OCI-LY7 (cell line): ENCODE measurements at regions not wholly inside any gene's neighbourhood (a gene's known extent, or its start where the extent isn't known, plus 50 kb on each side); places are given as distances from the start of the nearest gene placed in this dataset.

Experiments used
- EZH2phosphoT487 ChIP-seq: fragments of 200-600 bp; sonication (generic); IDR thresholded peaks from 2 replicates; pipeline ENCODE4 v1.6.1; 2018; ENCODE audit warnings: low read depth, borderline replicate concordance, mild to moderate bottlenecking, mixed run types, antibody characterized with exemption, low read length, moderate library complexity, mixed read lengths
- TF ChIP-seq, protein P1 (sequence below): fragments of 200-600 bp; sonication (generic); conservative IDR thresholded peaks from 2 replicates; pipeline ENCODE4 v1.5.1; 2014; ENCODE audit warnings: mild to moderate bottlenecking, antibody characterized with exemption, low read length, moderate library complexity, mixed read lengths

DNA sequence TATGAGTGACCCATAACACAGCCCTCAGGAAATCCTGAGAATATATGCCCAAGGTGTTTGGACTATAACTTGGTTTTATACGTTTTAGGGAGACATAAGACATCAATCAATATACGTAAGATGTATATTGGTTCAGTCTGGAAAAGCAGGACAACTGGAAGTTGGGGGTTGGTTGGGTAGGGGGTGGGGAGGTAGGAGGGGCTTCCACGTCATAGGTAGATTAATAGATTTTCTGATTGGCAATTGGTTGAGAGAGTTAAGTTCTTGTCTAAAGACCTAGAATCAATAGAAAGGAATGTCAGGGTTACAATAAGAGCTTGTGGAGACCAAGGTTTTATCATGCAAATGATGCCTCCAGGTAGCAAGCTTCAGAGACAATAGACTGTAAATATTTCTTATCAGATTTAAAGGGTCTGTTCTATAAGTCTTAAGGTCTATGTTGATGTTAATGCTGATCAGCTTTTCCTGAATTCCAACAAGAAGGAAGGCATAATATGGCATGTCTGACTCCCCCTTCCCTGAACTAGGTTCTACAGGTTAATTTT lies 2267.7 kb upstream of the ACO1 start:
- TF ChIP-seq, protein P1, sequence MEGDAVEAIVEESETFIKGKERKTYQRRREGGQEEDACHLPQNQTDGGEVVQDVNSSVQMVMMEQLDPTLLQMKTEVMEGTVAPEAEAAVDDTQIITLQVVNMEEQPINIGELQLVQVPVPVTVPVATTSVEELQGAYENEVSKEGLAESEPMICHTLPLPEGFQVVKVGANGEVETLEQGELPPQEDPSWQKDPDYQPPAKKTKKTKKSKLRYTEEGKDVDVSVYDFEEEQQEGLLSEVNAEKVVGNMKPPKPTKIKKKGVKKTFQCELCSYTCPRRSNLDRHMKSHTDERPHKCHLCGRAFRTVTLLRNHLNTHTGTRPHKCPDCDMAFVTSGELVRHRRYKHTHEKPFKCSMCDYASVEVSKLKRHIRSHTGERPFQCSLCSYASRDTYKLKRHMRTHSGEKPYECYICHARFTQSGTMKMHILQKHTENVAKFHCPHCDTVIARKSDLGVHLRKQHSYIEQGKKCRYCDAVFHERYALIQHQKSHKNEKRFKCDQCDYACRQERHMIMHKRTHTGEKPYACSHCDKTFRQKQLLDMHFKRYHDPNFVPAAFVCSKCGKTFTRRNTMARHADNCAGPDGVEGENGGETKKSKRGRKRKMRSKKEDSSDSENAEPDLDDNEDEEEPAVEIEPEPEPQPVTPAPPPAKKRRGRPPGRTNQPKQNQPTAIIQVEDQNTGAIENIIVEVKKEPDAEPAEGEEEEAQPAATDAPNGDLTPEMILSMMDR = no peak
- TF ChIP-seq EZH2phosphoT487 = no peak
